Sigmoid colon (tissue), 3 donors: ENCODE measurements at regions not wholly inside any gene's neighbourhood (a gene's known extent, or its start where the extent isn't known, plus 50 kb on each side); places are given as distances from the start of the nearest gene placed in this dataset.

Source experiments
- POLR2A ChIP-seq, 2 donors: fragments of 450-650 bp; IDR thresholded peaks; one replicate each; pipeline ENCODE4 v1.6.1; 2016; ENCODE audit warnings: antibody characterized with exemption in 2 of 2, mild to moderate bottlenecking in 2 of 2, moderate library complexity in 2 of 2
- TF ChIP-seq, protein P1 (sequence below), 4 experiments: fragments of 450-650 bp in 3 of 4; fragments of 200-600 bp in 1 of 4; IDR thresholded peaks; one replicate each; pipeline ENCODE4 v1.5.1; 2016 to 2019; ENCODE audit warnings: antibody characterized with exemption in 4 of 4, mild to moderate bottlenecking in 3 of 4, moderate library complexity in 2 of 4

DNA sequence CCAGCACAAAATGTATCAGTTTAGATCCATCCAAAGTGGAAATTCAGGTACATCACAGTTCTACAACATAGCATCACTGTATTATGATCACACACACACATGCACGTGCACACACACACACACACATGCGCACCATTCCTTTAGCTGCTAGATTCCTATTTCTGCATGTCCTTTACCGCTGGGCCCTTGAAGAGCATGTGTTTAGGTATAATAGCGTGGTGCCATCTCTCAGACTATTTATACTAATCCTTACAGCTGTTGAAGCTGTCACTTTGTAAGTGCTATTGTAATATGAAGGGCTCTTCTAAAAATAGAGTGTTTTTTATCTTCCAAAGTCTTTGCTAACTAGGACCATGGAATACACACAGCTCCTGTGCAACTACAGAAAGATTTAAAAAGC lies 308.8 kb upstream of the TRPC7 start:
- TF ChIP-seq POLR2A (IDR thresholded peaks at IDR 0.05) = no peak
- TF ChIP-seq, protein P1, sequence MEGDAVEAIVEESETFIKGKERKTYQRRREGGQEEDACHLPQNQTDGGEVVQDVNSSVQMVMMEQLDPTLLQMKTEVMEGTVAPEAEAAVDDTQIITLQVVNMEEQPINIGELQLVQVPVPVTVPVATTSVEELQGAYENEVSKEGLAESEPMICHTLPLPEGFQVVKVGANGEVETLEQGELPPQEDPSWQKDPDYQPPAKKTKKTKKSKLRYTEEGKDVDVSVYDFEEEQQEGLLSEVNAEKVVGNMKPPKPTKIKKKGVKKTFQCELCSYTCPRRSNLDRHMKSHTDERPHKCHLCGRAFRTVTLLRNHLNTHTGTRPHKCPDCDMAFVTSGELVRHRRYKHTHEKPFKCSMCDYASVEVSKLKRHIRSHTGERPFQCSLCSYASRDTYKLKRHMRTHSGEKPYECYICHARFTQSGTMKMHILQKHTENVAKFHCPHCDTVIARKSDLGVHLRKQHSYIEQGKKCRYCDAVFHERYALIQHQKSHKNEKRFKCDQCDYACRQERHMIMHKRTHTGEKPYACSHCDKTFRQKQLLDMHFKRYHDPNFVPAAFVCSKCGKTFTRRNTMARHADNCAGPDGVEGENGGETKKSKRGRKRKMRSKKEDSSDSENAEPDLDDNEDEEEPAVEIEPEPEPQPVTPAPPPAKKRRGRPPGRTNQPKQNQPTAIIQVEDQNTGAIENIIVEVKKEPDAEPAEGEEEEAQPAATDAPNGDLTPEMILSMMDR (IDR thresholded peaks at IDR 0.05) = no peak
